ENCODE measurements at regions not wholly inside any gene's neighbourhood (a gene's known extent, or its start where the extent isn't known, plus 50 kb on each side); places are given as distances from the start of the nearest gene placed in this dataset.

- no peak overlapping the region for H2AFZ ChIP-seq (ENCODE audit: low read length)
- no peak overlapping the region for H3K4ac ChIP-seq (replicated peaks; ENCODE audit: insufficient read length, low read depth, low read length)
- no peaks in the 10 kb centered on the region for H3K36me3 ChIP-seq (ENCODE audit: control insufficient read depth in 2 of 4, insufficient read depth in 4 of 4, low read length in 3 of 4)
- no peak overlapping the region for H3K4me3 ChIP-seq (ENCODE audit: extremely low read depth in 1 of 4, insufficient read depth in 2 of 4, low read depth in 3 of 4, low read length in 4 of 4)
- H4K5ac ChIP-seq (ENCODE audit: insufficient read length, low read depth, low read length) = no peak overlapping the region
- no peak overlapping the region for H2BK15ac ChIP-seq (ENCODE audit: low read length)
- no peaks in the 10 kb centered on the region; a peak in 1 of 7 replicates for H3K27me3 ChIP-seq (replicated peaks in 1 of 4; ENCODE audit: control insufficient read depth in 3 of 4, extremely low read depth in 1 of 4, insufficient read depth in 3 of 4, low read length in 3 of 4)
- H2BK20ac ChIP-seq (ENCODE audit: low read length) = no peak overlapping the region
- H3K9me3 ChIP-seq (ENCODE audit: insufficient read depth in 2 of 2, low read depth in 1 of 2, low read length in 1 of 2) = peaks cover 3 to 8% of the 10 kb centered on the region in 2 experiments; a peak in 2 of 4 replicates
- no peak overlapping the region for H3K18ac ChIP-seq (ENCODE audit: extremely low read depth, low read length)
- no peak for DNase-seq (ENCODE audit: low read depth in 1 of 2, low spot score in 2 of 2)
- H4K91ac ChIP-seq (replicated peaks; ENCODE audit: insufficient read length, low read length) = no peak overlapping the region
- 91% methylated on average over 12 of the region's 12 CpGs; no CpG with 5 or more reads in 1 of the 2 experiments for WGBS, 2 experiments (ENCODE audit: extremely low coverage in 1 of 2, insufficient coverage in 1 of 2, insufficient read length in 1 of 2, insufficient replicate concordance in 2 of 2, low coverage in 1 of 2, low lambda C conversion rate in 2 of 2, missing lambda C conversion rate in 1 of 2)
- no peaks in the 10 kb centered on the region for H3K79me1 ChIP-seq (ENCODE audit: low read depth, low read length)
- H3K4me2 ChIP-seq (ENCODE audit: insufficient read depth in 1 of 2, low read depth in 2 of 2, low read length in 2 of 2) = no peak overlapping the region
- H2BK5ac ChIP-seq (ENCODE audit: low read depth, low read length) = no peak overlapping the region
- no peaks in the 10 kb centered on the region for H3K23me2 ChIP-seq (ENCODE audit: low read depth, low read length)
- H4K8ac ChIP-seq (ENCODE audit: extremely low read depth, insufficient read depth, low read length) = no peak overlapping the region
- no peak overlapping the region for H3K14ac ChIP-seq (ENCODE audit: insufficient read length)
- no peaks in the 10 kb centered on the region for H4K20me1 ChIP-seq (replicated peaks in 1 of 2; ENCODE audit: control insufficient read depth in 1 of 2, insufficient read depth in 2 of 2, low read length in 2 of 2)
- no peak overlapping the region for H3K56ac ChIP-seq (replicated peaks; ENCODE audit: insufficient read length, low read depth, low read length)
- ChIA-PET CTCF (ENCODE audit: partially characterized antibody) (interaction anchor here (0.6 to 2.2 kb wide), 7 partner anchors 11 to 338 kb away, joined by 3 to 7 read pairs (median 3); no protein-coding TSS in a partner anchor), POLR2A (ENCODE audit: partially characterized antibody) (no interaction called here)
- H3K9ac ChIP-seq (replicated peaks in 1 of 4; ENCODE audit: extremely low read depth in 1 of 4, low read depth in 3 of 4, low read length in 3 of 4) = no peak overlapping the region
- H3K23ac ChIP-seq (ENCODE audit: insufficient read length) = no peak overlapping the region
- FAIRE-seq = no peak
- H2AK5ac ChIP-seq (ENCODE audit: low read depth, low read length) = no peak overlapping the region
- H3K79me2 ChIP-seq (ENCODE audit: control insufficient read depth in 1 of 2, insufficient read depth in 2 of 2, low read length in 2 of 2) = no peaks in the 10 kb centered on the region
- peaks cover 0 to 5% (median 1%) of the 10 kb centered on the region in 4 experiments; a peak in 3 of 7 replicates for H3K4me1 ChIP-seq (replicated peaks in 1 of 4; ENCODE audit: control insufficient read depth in 3 of 4, insufficient read depth in 4 of 4, low read length in 3 of 4)
- no peak overlapping the region for H3K27ac ChIP-seq (ENCODE audit: low read depth, low read length)
- H2BK120ac ChIP-seq (replicated peaks; ENCODE audit: low read depth, low read length) = no peak overlapping the region
- no peak overlapping the region for H2BK12ac ChIP-seq (ENCODE audit: low read depth, low read length)
- no peak for TF ChIP-seq ATF2 (IDR thresholded peaks at IDR 0.05; ENCODE audit: low read length)
- no peak for TF ChIP-seq FOSL1 (IDR thresholded peaks at IDR 0.05; ENCODE audit: insufficient read depth, low read depth, low read length)
- no peak for TF ChIP-seq USF2 (IDR thresholded peaks at IDR 0.05; ENCODE audit: low read length)
- TF ChIP-seq GTF2F1 (IDR thresholded peaks at IDR 0.05; ENCODE audit: borderline replicate concordance, low read depth, low read length) = no peak
- no peak for TF ChIP-seq EZH2 (IDR thresholded peaks at IDR 0.05; ENCODE audit: low read depth, low read length, severe bottlenecking)
- no peak for TF ChIP-seq RFX5 (IDR thresholded peaks at IDR 0.05; ENCODE audit: borderline replicate concordance, low read depth, low read length)
- no peak for TF ChIP-seq POLR2A (IDR thresholded peaks at IDR 0.05; ENCODE audit: control extremely low read depth in 1 of 2, low read depth in 2 of 2, low read length in 2 of 2)
- no peak for TF ChIP-seq SIN3A (conservative IDR thresholded peaks at IDR 0.05 in 1 of 2, IDR thresholded peaks at IDR 0.05 in 1 of 2; ENCODE audit: low read depth in 1 of 2, low read length in 2 of 2)
Measured at GRCh38 chr2:216572582-216573578, 60.3 kb upstream of the IGFBP2 start.
